A172 (cell line): ENCODE measurements at regions not wholly inside any gene's neighbourhood (a gene's known extent, or its start where the extent isn't known, plus 50 kb on each side); places are given as distances from the start of the nearest gene placed in this dataset.
"Not testable (repeated sequence)": the region's sequence is repeated elsewhere in the genome, so short reads cannot be mapped to it uniquely, and the experiment has no call there.

Experiments
- DNase-seq: peaks from one replicate; pipeline ENCODE4 v3.0.0-alpha.2; 2015; ENCODE audit warnings: low spot score

GRCh38 chr16:86828202-86828601 lies 249.9 kb downstream of the FOXL1 start:
- no peak for DNase-seq

GRCh38 chr16:86828653-86829052 lies 250.3 kb downstream of the FOXL1 start:
- no peak for DNase-seq

GRCh38 chr16:86831366-86831765 lies 253.0 kb downstream of the FOXL1 start:
- no peak for DNase-seq

DNA sequence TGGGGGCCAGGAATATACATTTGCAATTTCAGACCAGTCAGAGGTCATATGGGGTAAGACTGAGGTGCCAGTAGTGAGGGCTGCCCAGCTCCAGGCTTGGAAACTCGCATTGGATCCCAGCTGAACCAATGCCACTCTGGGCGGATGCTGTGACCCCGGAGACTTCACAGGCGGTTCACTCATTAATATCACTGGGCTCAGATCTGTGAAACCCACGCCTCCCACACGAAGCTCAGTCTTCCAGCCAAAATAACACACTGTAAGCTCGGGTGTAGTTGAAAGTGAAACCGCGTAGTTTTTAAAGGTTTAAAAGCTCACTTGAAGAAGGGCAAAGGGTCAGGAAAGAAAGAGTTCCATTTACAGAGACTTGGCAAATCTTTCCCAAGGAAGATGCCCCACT lies 254.8 kb downstream of the FOXL1 start:
- DNase-seq, result no peak

GRCh38 chr16:86834451-86835035 lies 256.2 kb downstream of the FOXL1 start:
- peak; percentile 74 for DNase-seq

DNA sequence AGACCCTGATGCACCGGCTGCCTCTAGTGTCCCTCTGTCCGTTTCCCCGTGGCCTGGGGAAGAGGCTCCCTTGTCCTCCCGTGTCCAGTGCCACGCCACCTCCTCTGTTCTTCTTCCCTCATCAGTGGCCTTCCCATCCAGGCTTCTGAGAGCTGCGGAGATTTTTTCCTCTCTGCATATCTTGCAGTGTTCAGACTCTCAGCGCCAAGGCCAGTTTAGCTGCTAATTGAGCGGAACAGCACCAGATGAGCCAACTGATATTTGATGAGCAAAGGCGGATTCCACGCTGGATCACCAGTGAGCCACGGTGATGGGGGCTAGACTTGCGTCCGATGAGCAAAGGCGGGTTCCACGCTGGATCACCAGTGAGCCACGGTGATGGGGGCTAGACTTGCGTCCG lies 257.6 kb downstream of the FOXL1 start:
- no peak for DNase-seq

GRCh38 chr16:86836503-86837129 lies 258.3 kb downstream of the FOXL1 start:
- peak; percentile 94 for DNase-seq

DNA sequence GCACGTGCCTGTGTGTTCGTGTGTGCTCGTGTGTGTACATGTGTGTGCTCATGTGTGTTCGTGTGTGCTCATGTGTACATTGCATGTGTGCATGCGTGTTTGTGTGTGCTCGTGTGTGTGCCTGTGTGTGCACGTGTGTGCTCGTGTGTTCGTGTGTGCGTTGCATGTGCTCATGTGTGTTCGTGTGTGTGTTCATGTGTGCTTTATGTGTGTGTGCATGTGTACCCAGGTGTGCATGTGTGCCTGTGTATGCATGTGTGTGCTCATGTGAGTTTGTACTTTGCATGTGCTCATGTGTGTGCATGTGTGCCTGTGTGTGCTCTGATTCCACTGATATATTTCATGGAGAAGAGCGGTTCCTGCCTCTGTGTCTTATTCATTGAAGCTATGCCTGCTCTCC lies 265.5 kb downstream of the FOXL1 start:
- no peak for DNase-seq

GRCh38 chr16:86844695-86845094 lies 266.3 kb downstream of the FOXL1 start:
- DNase-seq, result no peak

DNA sequence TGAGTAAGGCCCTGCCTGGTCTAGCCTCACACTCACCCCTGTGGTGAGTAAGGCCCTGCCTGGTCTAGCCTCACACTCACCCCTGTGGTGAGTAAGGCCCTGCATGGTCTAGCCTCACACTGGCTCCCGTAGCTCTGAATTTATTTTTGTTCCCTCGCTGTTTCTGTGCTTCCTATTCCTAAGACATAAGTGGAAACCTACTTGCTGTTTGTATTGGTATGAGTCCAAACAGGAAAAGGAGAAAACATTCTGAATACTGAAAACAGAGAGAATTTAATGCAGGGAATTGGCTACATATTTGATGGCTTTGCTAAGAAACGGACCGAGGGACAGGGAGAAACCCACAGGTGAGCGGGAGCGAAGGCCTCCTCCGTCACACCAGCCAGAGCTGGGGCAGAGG lies 267.8 kb downstream of the FOXL1 start:
- no peak for DNase-seq

DNA sequence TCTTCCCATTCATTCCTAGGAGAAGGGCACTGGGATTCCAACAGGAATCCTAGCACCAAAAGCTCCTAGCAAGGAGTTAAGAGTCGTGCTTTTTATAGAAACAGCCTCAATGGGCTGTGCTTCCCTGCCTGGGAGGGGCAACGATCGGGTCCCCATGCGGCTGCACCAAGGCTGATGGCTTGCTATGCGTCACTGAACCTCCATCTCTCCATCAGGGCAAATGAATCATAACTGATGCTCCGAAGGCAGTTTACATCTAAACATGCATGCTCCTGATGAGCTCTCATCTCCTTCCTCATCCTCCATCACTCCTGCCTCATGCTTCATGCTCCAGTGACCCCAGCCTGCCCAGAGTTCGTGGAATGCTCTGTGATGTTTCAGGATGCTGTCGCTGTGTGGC lies 270.5 kb downstream of the FOXL1 start:
- no peak for DNase-seq

DNA sequence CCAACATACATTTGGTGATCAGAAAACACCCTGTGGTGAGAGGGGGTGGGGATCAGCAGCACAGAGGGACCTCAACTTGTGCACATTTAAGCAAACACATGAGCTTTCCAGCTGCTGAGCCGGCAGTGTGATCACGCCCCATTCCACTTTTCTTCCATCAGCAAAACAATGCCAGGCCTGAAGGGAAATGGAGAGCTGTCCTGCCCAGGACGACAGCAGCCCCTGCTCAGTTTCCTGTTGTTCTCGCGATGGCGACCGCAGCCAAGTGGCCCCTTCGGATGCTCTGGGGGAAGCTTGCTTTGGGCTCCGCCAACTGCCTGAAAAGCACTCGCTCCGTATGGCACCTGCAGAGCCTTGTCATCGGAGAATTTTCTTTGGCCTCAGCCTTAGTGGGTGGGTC lies 272.3 kb downstream of the FOXL1 start:
- DNase-seq, result no peak

DNA sequence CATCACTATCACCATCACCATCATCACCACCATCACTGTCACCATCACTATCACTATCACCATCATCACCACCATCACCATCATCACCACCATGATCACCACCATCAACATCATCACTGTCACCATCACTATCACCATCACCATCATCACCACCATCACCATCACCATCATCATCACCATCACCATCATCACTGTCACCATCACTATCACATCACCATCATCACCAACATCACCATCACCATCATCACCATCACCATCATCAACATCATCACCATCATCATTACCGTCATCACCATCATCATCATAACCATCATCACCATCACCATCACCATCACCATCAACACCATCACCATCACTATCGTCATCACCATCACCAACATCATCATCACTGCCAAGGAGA lies 273.8 kb downstream of the FOXL1 start:
- DNase-seq, result no peak

DNA sequence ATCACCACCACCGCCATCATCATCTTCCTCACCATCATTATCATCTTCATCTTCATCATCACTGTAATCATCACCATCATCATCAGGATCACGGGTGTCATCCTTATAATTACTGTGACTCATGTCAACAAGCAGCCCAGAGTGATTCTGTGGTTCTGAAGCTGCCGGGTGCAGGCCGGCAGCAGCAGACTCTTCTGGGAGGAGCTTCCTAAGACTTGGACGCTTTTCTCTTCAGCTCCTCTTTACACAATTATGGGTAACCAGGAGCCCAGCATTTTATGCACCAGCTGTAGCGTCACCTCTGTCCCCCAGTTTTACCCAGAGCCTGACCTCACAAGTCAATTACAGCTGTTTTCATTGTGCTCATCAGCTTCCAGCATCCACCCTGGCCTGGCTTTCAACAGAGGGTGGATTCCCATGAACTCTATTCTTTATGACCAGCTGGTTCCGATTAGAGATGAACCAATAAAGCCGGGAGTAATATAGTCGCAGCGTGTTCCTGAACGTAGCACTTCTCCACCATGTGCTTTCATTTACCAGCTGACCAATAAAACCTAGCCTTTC lies 275.8 kb downstream of the FOXL1 start:
- DNase-seq, result peak; percentile 51

GRCh38 chr16:86854626-86855294 lies 276.4 kb downstream of the FOXL1 start:
- DNase-seq, result peak; percentile 59

DNA sequence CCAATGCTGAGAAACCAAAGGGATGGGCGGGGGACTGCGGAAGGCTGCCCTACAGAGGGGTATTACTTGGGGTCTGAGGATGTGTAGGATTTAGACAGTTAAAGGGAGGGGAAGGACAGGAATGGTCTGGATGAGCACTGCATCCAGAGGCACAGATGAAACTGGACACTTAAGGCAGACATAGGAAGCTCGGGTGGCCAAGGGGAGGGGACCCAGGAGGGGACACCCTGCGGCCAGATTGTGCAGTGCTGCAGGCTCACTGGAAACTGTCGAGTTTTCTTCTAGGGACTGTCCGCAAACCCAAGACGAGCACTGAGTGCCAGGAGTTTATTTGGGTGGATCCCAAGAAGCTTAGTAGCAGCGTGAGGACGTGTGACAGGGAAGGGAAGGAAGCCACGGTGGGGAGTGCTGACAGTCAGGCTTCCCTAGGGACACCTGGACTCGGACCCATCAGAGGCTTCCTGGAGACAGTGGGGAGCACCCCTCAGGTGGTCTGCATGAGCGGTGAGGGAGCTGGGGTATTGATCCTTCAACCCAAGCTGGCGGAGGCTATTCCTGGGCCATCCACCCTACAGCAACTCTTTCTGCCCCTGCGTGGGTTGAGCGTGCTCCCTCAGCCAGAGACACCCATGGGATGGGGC lies 278.7 kb downstream of the FOXL1 start:
- DNase-seq, result no peak

DNA sequence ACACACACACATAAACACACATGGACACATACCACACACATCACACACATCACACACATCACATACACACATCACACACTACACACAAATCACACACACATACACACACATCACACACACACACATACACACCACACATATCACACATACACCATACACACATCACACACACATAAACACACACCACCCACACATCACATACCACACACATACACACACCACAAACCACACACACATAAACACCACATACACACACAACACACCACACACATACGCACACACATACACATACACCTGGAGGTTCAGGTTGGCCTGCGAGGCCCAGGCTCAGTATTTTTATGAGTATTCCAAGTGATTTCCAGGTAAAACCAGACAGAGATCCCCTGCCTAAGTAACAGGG lies 279.5 kb downstream of the FOXL1 start:
- DNase-seq, result no peak

DNA sequence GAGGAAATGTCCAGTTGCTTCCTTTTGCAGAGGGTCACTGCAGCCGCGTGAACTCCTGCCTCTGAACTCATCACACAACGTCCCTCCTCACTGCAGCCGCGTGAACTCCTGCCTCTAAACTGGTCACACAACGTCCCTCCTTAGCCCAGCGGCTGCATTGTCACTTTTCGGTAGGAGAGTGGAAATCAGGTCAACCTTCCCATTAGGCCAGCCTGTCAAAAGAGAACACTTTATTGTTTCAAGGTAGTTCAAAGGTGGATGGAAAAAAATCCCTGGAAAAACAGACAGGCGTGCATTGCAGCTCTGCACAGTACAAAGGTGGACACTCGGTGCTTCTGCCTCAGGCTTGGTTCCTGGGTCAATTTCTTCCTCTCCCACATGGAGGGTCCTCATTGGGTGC lies 280.2 kb downstream of the FOXL1 start:
- DNase-seq, result no peak

- not testable (repeated sequence) for DNase-seq
These were observed 283.0 kb downstream of the FOXL1 start for GRCh38 chr16:86861270-86861858.

GRCh38 chr16:86862595-86863280 lies 284.4 kb downstream of the FOXL1 start:
- DNase-seq, result no peak

- DNase-seq, result no peak
These were observed 285.3 kb downstream of the FOXL1 start for GRCh38 chr16:86863609-86864008.

DNA sequence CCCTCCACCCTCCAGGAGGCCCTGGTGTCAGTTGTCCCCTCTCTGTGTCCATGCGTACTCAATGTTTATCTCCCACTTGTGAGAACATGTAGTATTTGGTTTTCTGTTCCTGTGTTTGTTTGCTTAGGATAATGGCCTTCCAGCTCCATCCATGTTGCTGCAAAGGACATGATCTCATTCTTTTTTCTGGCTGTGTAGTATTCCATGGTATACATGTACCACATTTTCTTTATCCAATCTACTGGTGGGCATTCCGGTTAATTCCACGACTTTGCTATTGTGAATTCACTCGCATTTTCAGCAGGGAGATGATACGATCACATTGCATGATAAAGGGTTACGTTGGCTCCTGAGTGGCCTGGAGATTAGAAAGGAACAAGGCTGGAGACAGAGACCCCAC lies 286.2 kb downstream of the FOXL1 start:
- DNase-seq, result no peak
